ENCODE measurements at regions not wholly inside any gene's neighbourhood (a gene's known extent, or its start where the extent isn't known, plus 50 kb on each side); places are given as distances from the start of the nearest gene placed in this dataset.

- TF ChIP-seq ZNF431 (CRISPR knock-in tag; IDR thresholded peaks at IDR 0.05), result no peak
- no peak for TF ChIP-seq CREB5 (CRISPR knock-in tag; IDR thresholded peaks at IDR 0.05)
- no peak for TF ChIP-seq PML (IDR thresholded peaks at IDR 0.05; ENCODE audit: low read length)
- TF ChIP-seq ZNF444 (CRISPR knock-in tag; IDR thresholded peaks at IDR 0.05), result no peak
- TF ChIP-seq, protein P1, sequence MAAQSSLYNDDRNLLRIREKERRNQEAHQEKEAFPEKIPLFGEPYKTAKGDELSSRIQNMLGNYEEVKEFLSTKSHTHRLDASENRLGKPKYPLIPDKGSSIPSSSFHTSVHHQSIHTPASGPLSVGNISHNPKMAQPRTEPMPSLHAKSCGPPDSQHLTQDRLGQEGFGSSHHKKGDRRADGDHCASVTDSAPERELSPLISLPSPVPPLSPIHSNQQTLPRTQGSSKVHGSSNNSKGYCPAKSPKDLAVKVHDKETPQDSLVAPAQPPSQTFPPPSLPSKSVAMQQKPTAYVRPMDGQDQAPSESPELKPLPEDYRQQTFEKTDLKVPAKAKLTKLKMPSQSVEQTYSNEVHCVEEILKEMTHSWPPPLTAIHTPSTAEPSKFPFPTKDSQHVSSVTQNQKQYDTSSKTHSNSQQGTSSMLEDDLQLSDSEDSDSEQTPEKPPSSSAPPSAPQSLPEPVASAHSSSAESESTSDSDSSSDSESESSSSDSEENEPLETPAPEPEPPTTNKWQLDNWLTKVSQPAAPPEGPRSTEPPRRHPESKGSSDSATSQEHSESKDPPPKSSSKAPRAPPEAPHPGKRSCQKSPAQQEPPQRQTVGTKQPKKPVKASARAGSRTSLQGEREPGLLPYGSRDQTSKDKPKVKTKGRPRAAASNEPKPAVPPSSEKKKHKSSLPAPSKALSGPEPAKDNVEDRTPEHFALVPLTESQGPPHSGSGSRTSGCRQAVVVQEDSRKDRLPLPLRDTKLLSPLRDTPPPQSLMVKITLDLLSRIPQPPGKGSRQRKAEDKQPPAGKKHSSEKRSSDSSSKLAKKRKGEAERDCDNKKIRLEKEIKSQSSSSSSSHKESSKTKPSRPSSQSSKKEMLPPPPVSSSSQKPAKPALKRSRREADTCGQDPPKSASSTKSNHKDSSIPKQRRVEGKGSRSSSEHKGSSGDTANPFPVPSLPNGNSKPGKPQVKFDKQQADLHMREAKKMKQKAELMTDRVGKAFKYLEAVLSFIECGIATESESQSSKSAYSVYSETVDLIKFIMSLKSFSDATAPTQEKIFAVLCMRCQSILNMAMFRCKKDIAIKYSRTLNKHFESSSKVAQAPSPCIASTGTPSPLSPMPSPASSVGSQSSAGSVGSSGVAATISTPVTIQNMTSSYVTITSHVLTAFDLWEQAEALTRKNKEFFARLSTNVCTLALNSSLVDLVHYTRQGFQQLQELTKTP (IDR thresholded peaks at IDR 0.05; ENCODE audit: low read depth in 1 of 2, partially characterized antibody in 2 of 2), result peak in 1 of 2 experiments; percentile 47
- 0 out of 2 replicates have a peak, but pooled peaks have one; percentile 79 for TF ChIP-seq DDX20 (tag; IDR thresholded peaks at IDR 0.05; ENCODE audit: low read depth)
- no peak for TF ChIP-seq PTBP1 (IDR thresholded peaks at IDR 0.05; ENCODE audit: low read depth, low read length)
- no peak for TF ChIP-seq IRF2 (CRISPR knock-in tag; IDR thresholded peaks at IDR 0.05)
- peak in 1 of 2 experiments; percentile 54; a peak in 1 of 4 replicates for TF ChIP-seq TBL1XR1 (IDR thresholded peaks at IDR 0.05; ENCODE audit: low read length in 2 of 2)
- TF ChIP-seq SREBF1 (IDR thresholded peaks at IDR 0.05; ENCODE audit: borderline replicate concordance, low read depth, low read length), result no peak
- TF ChIP-seq, protein P2, sequence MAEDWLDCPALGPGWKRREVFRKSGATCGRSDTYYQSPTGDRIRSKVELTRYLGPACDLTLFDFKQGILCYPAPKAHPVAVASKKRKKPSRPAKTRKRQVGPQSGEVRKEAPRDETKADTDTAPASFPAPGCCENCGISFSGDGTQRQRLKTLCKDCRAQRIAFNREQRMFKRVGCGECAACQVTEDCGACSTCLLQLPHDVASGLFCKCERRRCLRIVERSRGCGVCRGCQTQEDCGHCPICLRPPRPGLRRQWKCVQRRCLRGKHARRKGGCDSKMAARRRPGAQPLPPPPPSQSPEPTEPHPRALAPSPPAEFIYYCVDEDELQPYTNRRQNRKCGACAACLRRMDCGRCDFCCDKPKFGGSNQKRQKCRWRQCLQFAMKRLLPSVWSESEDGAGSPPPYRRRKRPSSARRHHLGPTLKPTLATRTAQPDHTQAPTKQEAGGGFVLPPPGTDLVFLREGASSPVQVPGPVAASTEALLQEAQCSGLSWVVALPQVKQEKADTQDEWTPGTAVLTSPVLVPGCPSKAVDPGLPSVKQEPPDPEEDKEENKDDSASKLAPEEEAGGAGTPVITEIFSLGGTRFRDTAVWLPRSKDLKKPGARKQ (CRISPR knock-in tag; IDR thresholded peaks at IDR 0.05), result no peak
- no peak for TF ChIP-seq ZNF124 (CRISPR knock-in tag; IDR thresholded peaks at IDR 0.05)
- peak; percentile 99 for TF ChIP-seq FOSL1 (tag; conservative IDR thresholded peaks at IDR 0.05)
- TF ChIP-seq, protein P3, sequence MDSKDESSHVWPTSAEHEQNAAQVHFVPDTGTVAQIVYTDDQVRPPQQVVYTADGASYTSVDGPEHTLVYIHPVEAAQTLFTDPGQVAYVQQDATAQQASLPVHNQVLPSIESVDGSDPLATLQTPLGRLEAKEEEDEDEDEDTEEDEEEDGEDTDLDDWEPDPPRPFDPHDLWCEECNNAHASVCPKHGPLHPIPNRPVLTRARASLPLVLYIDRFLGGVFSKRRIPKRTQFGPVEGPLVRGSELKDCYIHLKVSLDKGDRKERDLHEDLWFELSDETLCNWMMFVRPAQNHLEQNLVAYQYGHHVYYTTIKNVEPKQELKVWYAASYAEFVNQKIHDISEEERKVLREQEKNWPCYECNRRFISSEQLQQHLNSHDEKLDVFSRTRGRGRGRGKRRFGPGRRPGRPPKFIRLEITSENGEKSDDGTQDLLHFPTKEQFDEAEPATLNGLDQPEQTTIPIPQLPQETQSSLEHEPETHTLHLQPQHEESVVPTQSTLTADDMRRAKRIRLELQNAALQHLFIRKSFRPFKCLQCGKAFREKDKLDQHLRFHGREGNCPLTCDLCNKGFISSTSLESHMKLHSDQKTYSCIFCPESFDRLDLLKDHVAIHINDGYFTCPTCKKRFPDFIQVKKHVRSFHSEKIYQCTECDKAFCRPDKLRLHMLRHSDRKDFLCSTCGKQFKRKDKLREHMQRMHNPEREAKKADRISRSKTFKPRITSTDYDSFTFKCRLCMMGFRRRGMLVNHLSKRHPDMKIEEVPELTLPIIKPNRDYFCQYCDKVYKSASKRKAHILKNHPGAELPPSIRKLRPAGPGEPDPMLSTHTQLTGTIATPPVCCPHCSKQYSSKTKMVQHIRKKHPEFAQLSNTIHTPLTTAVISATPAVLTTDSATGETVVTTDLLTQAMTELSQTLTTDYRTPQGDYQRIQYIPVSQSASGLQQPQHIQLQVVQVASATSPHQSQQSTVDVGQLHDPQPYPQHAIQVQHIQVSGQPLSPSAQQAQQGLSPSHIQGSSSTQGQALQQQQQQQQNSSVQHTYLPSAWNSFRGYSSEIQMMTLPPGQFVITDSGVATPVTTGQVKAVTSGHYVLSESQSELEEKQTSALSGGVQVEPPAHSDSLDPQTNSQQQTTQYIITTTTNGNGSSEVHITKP (IDR thresholded peaks at IDR 0.05; ENCODE audit: partially characterized antibody), result peak; percentile 45
- TF ChIP-seq HDAC1 (IDR thresholded peaks at IDR 0.05), result peak in 1 of 2 experiments; percentile 45; a peak in 2 of 4 replicates
- no peak for TF ChIP-seq POLR2A (conservative IDR thresholded peaks at IDR 0.05)
- TF ChIP-seq SMC3 (conservative IDR thresholded peaks at IDR 0.05; ENCODE audit: insufficient read depth, low read depth, low read length), result no peak
These were observed 50.5 kb upstream of the PPP2R5A start (continued) for GRCh38 chr1:212234431-212235395.
